ENCODE measurements at regions not wholly inside any gene's neighbourhood (a gene's known extent, or its start where the extent isn't known, plus 50 kb on each side); places are given as distances from the start of the nearest gene placed in this dataset.
"Not testable (repeated sequence)": the region's sequence is repeated elsewhere in the genome, so short reads cannot be mapped to it uniquely, and the experiment has no call there.

GRCh38 chr7:32668387-32669097 lies 173.3 kb downstream of the AVL9 start:
- H2AFZ ChIP-seq (ENCODE audit: low read depth, low read length, poor library complexity, severe bottlenecking); H3K9me3 ChIP-seq (ENCODE audit: control insufficient read depth in 1 of 2, insufficient read depth in 1 of 2, low read depth in 1 of 2, low read length in 2 of 2); H4K20me1 ChIP-seq (ENCODE audit: insufficient read depth); DNase-seq (ENCODE audit: low read depth, low spot score); H3K36me3 ChIP-seq (ENCODE audit: control insufficient read depth in 1 of 2, insufficient read depth in 2 of 2, low read length in 2 of 2); intact Hi-C loops (cut with micrococcal nuclease); H3K79me2 ChIP-seq (ENCODE audit: insufficient read depth, low read length); H3K9me2 ChIP-seq (ENCODE audit: insufficient read depth); H3K27me3 ChIP-seq (ENCODE audit: insufficient read depth, low read length); RAD21 ChIA-PET (ENCODE audit: low non-redundant PET in 1 of 2, low total read pairs in 2 of 2, uncharacterized antibody in 2 of 2, unreplicated experiment in 2 of 2): not testable (repeated sequence)
- CTCF ChIA-PET, result interaction anchor here (1.1 to 2.7 kb wide), 2 partner anchors 8 to 178 kb away, joined by 3 to 10 read pairs; no protein-coding TSS in a partner anchor
- peaks cover 43 to 73% of the 10 kb centered on the region in 2 experiments for H3K4me1 ChIP-seq (ENCODE audit: control insufficient read depth in 1 of 2, insufficient read depth in 2 of 2, low read length in 2 of 2)
- peak; percentile 28 for ATAC-seq
- POLR2A ChIA-PET, result interaction anchor here (3.5 kb wide), 1 partner anchor 9 kb away, joined by 24 read pairs; no protein-coding TSS in a partner anchor
- H3K4me2 ChIP-seq (ENCODE audit: low read length), result peak overlapping the region; percentile 66
- peak overlapping the region; percentile 60 for H3K9ac ChIP-seq (ENCODE audit: low read length)
- BruUV-seq (replicated peaks), result TSS peak; percentile 47
- H3K27ac ChIP-seq (ENCODE audit: low read depth, low read length), result peak overlapping the region; percentile 96
- peak overlapping the region in 1 of 2 experiments; percentile 42; a peak in 2 of 4 replicates for H3K4me3 ChIP-seq (replicated peaks in 1 of 2; ENCODE audit: low read depth in 1 of 2, low read length in 2 of 2)

- H2AFZ ChIP-seq (ENCODE audit: low read depth, low read length, poor library complexity, severe bottlenecking); BruUV-seq (replicated peaks); CTCF ChIA-PET; H3K9me3 ChIP-seq (ENCODE audit: control insufficient read depth in 1 of 2, insufficient read depth in 1 of 2, low read depth in 1 of 2, low read length in 2 of 2); H3K79me2 ChIP-seq (ENCODE audit: insufficient read depth, low read length); ATAC-seq; H3K36me3 ChIP-seq (ENCODE audit: control insufficient read depth in 1 of 2, insufficient read depth in 2 of 2, low read length in 2 of 2); DNase-seq (ENCODE audit: low read depth, low spot score); H4K20me1 ChIP-seq (ENCODE audit: insufficient read depth); intact Hi-C loops (cut with micrococcal nuclease); H3K9me2 ChIP-seq (ENCODE audit: insufficient read depth); H3K9ac ChIP-seq (ENCODE audit: low read length); H3K4me3 ChIP-seq (replicated peaks in 1 of 2; ENCODE audit: low read depth in 1 of 2, low read length in 2 of 2); H3K27me3 ChIP-seq (ENCODE audit: insufficient read depth, low read length); RAD21 ChIA-PET (ENCODE audit: low non-redundant PET in 1 of 2, low total read pairs in 2 of 2, uncharacterized antibody in 2 of 2, unreplicated experiment in 2 of 2): not testable (repeated sequence)
- Histone ChIP-seq H3K27ac (ENCODE audit: low read depth, low read length) (peak overlapping the region; percentile 96), H3K4me2 (ENCODE audit: low read length) (peak overlapping the region; percentile 66), H3K4me1 (ENCODE audit: control insufficient read depth in 1 of 2, insufficient read depth in 2 of 2, low read length in 2 of 2) (peaks cover 43 to 72% of the 10 kb centered on the region in 2 experiments)
- POLR2A ChIA-PET, result interaction anchor here (0.6 to 3.5 kb wide), 3 partner anchors 8 to 1712 kb away, joined by 3 to 24 read pairs (median 4); no protein-coding TSS in a partner anchor
These were observed 172.3 kb downstream of the AVL9 start for GRCh38 chr7:32667586-32667985.

GRCh38 chr7:32663805-32664211 lies 168.5 kb downstream of the AVL9 start:
- H3K4me3 ChIP-seq (replicated peaks in 1 of 2; ENCODE audit: low read depth in 1 of 2, low read length in 2 of 2); H3K9me2 ChIP-seq (ENCODE audit: insufficient read depth); H3K9me3 ChIP-seq (ENCODE audit: control insufficient read depth in 1 of 2, insufficient read depth in 1 of 2, low read depth in 1 of 2, low read length in 2 of 2); H3K4me2 ChIP-seq (ENCODE audit: low read length); POLR2A ChIA-PET; H3K36me3 ChIP-seq (ENCODE audit: control insufficient read depth in 1 of 2, insufficient read depth in 2 of 2, low read length in 2 of 2); H4K20me1 ChIP-seq (ENCODE audit: insufficient read depth); BruUV-seq (replicated peaks); ATAC-seq; intact Hi-C loops (cut with micrococcal nuclease); RAD21 ChIA-PET (ENCODE audit: low non-redundant PET in 1 of 2, low total read pairs in 2 of 2, uncharacterized antibody in 2 of 2, unreplicated experiment in 2 of 2); H3K79me2 ChIP-seq (ENCODE audit: insufficient read depth, low read length); H2AFZ ChIP-seq (ENCODE audit: low read depth, low read length, poor library complexity, severe bottlenecking); H3K9ac ChIP-seq (ENCODE audit: low read length); H3K27me3 ChIP-seq (ENCODE audit: insufficient read depth, low read length); DNase-seq (ENCODE audit: low read depth, low spot score); H3K27ac ChIP-seq (ENCODE audit: low read depth, low read length); CTCF ChIA-PET: not testable (repeated sequence)
- H3K4me1 ChIP-seq (ENCODE audit: control insufficient read depth in 1 of 2, insufficient read depth in 2 of 2, low read length in 2 of 2), result peaks cover 40 to 69% of the 10 kb centered on the region in 2 experiments

- ATAC-seq; H3K9me3 ChIP-seq (ENCODE audit: control insufficient read depth in 1 of 2, insufficient read depth in 1 of 2, low read depth in 1 of 2, low read length in 2 of 2); H3K4me3 ChIP-seq (replicated peaks in 1 of 2; ENCODE audit: low read depth in 1 of 2, low read length in 2 of 2); H3K9me2 ChIP-seq (ENCODE audit: insufficient read depth); BruUV-seq (replicated peaks); H3K36me3 ChIP-seq (ENCODE audit: control insufficient read depth in 1 of 2, insufficient read depth in 2 of 2, low read length in 2 of 2); H3K4me2 ChIP-seq (ENCODE audit: low read length); H3K27me3 ChIP-seq (ENCODE audit: insufficient read depth, low read length); H4K20me1 ChIP-seq (ENCODE audit: insufficient read depth); POLR2A ChIA-PET; CTCF ChIA-PET; H3K79me2 ChIP-seq (ENCODE audit: insufficient read depth, low read length); RAD21 ChIA-PET (ENCODE audit: low non-redundant PET in 1 of 2, low total read pairs in 2 of 2, uncharacterized antibody in 2 of 2, unreplicated experiment in 2 of 2); intact Hi-C loops (cut with micrococcal nuclease); DNase-seq (ENCODE audit: low read depth, low spot score); H3K9ac ChIP-seq (ENCODE audit: low read length); H2AFZ ChIP-seq (ENCODE audit: low read depth, low read length, poor library complexity, severe bottlenecking); H3K27ac ChIP-seq (ENCODE audit: low read depth, low read length): not testable (repeated sequence)
- H3K4me1 ChIP-seq (ENCODE audit: control insufficient read depth in 1 of 2, insufficient read depth in 2 of 2, low read length in 2 of 2), result peaks cover 37 to 69% of the 10 kb centered on the region in 2 experiments
These were observed 167.2 kb downstream of the AVL9 start for GRCh38 chr7:32662509-32662908.
